ENCODE measurements at regions not wholly inside any gene's neighbourhood (a gene's known extent, or its start where the extent isn't known, plus 50 kb on each side); places are given as distances from the start of the nearest gene placed in this dataset.

DNA sequence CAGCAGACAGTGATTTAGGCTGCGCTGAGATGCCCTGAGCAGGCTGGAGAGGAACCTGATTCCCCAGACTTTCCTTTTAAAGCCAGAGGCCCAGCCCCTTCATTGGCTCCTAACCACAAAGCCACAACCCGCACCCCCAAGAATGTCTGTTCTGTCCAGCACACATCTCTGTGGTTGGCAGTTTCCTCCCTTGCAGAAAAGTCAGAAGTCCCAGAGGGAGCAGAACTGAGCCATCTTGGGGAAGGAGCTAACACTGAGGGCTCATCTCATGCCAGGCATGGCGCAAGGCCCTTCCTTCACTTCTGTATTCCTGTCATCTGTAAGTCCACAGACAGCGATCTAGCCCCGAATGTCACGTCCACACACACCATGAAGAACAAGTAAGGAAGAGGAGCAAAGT, 97.1 kb upstream of the SYT13 start:
- DNase-seq = no peak
- no peaks in the 10 kb centered on the region for H3K9me3 Mint-ChIP-seq
- H3K27me3 Mint-ChIP-seq (ENCODE audit: low read depth in 2 of 2) = peaks cover 3 to 17% of the 10 kb centered on the region in 2 donors
- H3K4me3 Mint-ChIP-seq = no peak overlapping the region
- Histone ChIP-seq H3K4me1 (ENCODE audit: control insufficient read depth, insufficient read depth, low read length) (peaks cover 17% of the 10 kb centered on the region), H3K4me3 (ENCODE audit: low read length) (no peak overlapping the region), H3K36me3 (ENCODE audit: control insufficient read depth, insufficient read depth, low read length) (no peaks in the 10 kb centered on the region), H3K27ac (ENCODE audit: low read length) (no peak overlapping the region), H3K9me3 (ENCODE audit: control insufficient read depth, insufficient read depth, low read length) (no peaks in the 10 kb centered on the region), H3K27me3 (ENCODE audit: control insufficient read depth, insufficient read depth, low read length) (peaks cover 2% of the 10 kb centered on the region)
- 5% methylated on average over 3 of the region's 6 CpGs for WGBS (ENCODE audit: insufficient coverage)
- H3K36me3 Mint-ChIP-seq = no peaks in the 10 kb centered on the region
- TF ChIP-seq, protein P1, sequence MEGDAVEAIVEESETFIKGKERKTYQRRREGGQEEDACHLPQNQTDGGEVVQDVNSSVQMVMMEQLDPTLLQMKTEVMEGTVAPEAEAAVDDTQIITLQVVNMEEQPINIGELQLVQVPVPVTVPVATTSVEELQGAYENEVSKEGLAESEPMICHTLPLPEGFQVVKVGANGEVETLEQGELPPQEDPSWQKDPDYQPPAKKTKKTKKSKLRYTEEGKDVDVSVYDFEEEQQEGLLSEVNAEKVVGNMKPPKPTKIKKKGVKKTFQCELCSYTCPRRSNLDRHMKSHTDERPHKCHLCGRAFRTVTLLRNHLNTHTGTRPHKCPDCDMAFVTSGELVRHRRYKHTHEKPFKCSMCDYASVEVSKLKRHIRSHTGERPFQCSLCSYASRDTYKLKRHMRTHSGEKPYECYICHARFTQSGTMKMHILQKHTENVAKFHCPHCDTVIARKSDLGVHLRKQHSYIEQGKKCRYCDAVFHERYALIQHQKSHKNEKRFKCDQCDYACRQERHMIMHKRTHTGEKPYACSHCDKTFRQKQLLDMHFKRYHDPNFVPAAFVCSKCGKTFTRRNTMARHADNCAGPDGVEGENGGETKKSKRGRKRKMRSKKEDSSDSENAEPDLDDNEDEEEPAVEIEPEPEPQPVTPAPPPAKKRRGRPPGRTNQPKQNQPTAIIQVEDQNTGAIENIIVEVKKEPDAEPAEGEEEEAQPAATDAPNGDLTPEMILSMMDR (IDR thresholded peaks at IDR 0.05) = no peak
- peaks cover 0 to 4% of the 10 kb centered on the region in 2 donors for H3K4me1 Mint-ChIP-seq
- no peak overlapping the region for H3K27ac Mint-ChIP-seq
- no peak for ATAC-seq
- intact Hi-C loops (cut with micrococcal nuclease) = no loop called here

DNA sequence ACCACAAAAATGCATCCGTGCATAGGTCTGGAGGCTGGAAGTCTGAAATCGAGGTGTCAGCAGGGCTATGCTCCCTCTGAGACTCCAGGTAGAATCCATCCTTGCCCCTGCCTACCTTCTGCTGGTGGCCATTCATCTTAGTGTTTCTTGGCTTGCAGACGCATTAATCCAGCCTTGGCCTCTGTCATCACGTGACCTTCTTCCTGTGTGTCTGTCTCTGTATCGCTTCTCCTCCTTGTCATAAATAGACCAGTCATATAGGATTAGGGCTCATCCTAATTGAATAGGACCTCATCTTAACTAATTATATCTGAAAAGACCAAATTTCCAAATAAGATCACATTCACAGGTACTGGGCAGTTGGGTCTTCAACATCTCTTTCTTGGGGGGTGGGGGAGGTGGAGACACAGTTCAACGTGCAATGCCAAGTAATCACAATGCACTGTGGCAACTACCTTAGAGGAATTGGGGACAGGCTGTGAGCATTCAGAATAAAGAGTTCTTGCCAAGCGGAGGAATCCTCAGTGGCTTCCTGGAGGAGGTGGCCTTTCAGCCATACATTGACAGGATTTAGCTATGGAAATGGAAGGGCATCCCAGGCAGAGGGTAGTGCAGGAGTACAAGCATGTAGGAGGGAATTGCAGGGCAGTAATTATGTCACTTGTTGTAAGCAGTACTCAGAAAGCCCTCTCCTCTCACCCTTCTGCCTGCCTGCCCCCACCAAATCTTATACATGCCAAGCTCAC, 96.2 kb upstream of the SYT13 start:
- DNase-seq (no peak), ATAC-seq (no peak)
- Histone ChIP-seq H3K9me3 (ENCODE audit: control insufficient read depth, insufficient read depth, low read length) (no peaks in the 10 kb centered on the region), H3K36me3 (ENCODE audit: control insufficient read depth, insufficient read depth, low read length) (no peaks in the 10 kb centered on the region), H3K27ac (ENCODE audit: low read length) (no peak overlapping the region), H3K27me3 (ENCODE audit: control insufficient read depth, insufficient read depth, low read length) (peaks cover 2% of the 10 kb centered on the region), H3K4me1 (ENCODE audit: control insufficient read depth, insufficient read depth, low read length) (peaks cover 17% of the 10 kb centered on the region), H3K4me3 (ENCODE audit: low read length) (no peak overlapping the region)
- peaks cover 0 to 15% of the 10 kb centered on the region in 2 donors for H3K27me3 Mint-ChIP-seq (ENCODE audit: low read depth in 2 of 2)
- intact Hi-C loops (cut with micrococcal nuclease) = no loop called here
- 72% methylated on average over 7 of the region's 7 CpGs for WGBS (ENCODE audit: insufficient coverage)
- H3K4me3 Mint-ChIP-seq = no peak overlapping the region
- peaks cover 0 to 4% of the 10 kb centered on the region in 2 donors for H3K4me1 Mint-ChIP-seq
- H3K36me3 Mint-ChIP-seq = no peaks in the 10 kb centered on the region
- no peaks in the 10 kb centered on the region for H3K9me3 Mint-ChIP-seq
- H3K27ac Mint-ChIP-seq = no peak overlapping the region
- TF ChIP-seq, protein P1 (IDR thresholded peaks at IDR 0.05) = no peak

DNA sequence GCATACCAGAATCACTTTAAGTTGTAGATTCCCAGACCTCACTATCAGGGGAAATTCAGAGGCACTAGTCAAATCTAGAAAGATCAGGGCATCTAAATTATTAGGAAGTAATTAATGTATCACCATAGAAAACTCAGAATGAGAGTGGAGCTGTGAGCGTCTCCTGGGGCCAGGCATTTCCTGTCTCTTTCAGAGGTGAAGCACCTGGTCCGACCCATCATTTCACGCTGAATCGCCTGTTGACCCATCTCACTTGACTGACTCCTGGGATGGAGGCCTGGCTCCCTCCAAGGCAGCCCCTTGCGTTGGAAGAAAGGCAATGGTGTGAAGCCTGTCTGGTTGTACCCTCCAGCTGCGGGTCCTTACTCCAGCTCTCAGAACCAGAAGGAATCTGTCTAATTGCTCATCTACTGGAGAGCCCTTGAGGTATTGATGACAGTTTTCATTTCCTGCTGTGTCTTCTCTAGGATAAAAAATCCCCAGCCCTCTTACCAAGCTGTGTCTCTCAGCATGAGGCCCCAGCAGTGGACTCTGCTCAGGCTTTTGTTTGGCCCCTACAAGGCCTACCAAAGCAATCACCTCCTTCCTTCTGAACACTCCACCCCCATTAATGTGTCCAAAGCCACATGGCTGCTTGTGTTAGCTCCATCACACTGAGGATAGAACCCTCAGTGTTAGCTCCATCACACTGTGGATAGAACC, 93.2 kb upstream of the SYT13 start:
- peaks cover 15% of the 10 kb centered on the region for H3K4me1 ChIP-seq (ENCODE audit: control insufficient read depth, insufficient read depth, low read length)
- H3K36me3 Mint-ChIP-seq = no peaks in the 10 kb centered on the region
- DNase-seq (no peak), ATAC-seq (no peak)
- intact Hi-C loops (cut with micrococcal nuclease) = loop anchor here (10.0 kb wide), 1 partner anchor 275 kb away; no protein-coding TSS in a partner anchor
- H3K36me3 ChIP-seq (ENCODE audit: control insufficient read depth, insufficient read depth, low read length) = no peaks in the 10 kb centered on the region
- H3K4me1 Mint-ChIP-seq = peaks cover 8 to 19% of the 10 kb centered on the region in 2 donors
- H3K27me3 Mint-ChIP-seq (ENCODE audit: low read depth in 2 of 2) = peaks cover 5 to 22% of the 10 kb centered on the region in 2 donors
- no peaks in the 10 kb centered on the region for H3K9me3 Mint-ChIP-seq
- WGBS (ENCODE audit: insufficient coverage) = 72% methylated on average over 6 of the region's 6 CpGs
- no peaks in the 10 kb centered on the region for H3K9me3 ChIP-seq (ENCODE audit: control insufficient read depth, insufficient read depth, low read length)
- no peak overlapping the region for H3K27ac Mint-ChIP-seq
- H3K27ac ChIP-seq (ENCODE audit: low read length) = no peak overlapping the region
- H3K27me3 ChIP-seq (ENCODE audit: control insufficient read depth, insufficient read depth, low read length) = peaks cover 2% of the 10 kb centered on the region
- no peak overlapping the region for H3K4me3 Mint-ChIP-seq
- TF ChIP-seq, protein P1 (IDR thresholded peaks at IDR 0.05) = no peak
- H3K4me3 ChIP-seq (ENCODE audit: low read length) = no peak overlapping the region

Measured in natural killer cell (primary cell).